SH-SY5Y (cell line): ENCODE measurements at regions not wholly inside any gene's neighbourhood (a gene's known extent, or its start where the extent isn't known, plus 50 kb on each side); places are given as distances from the start of the nearest gene placed in this dataset.

ENCODE experiments used
- GATA2 ChIP-seq: IDR thresholded peaks from 2 replicates; pipeline ENCODE4 v1.6.1; 2011; ENCODE audit warnings: mild to moderate bottlenecking, low read depth, low read length
- GATA3 ChIP-seq: IDR thresholded peaks from 2 replicates; pipeline ENCODE4 v1.6.1; 2011; ENCODE audit warnings: low read depth, mild to moderate bottlenecking, low read length, moderate library complexity

DNA sequence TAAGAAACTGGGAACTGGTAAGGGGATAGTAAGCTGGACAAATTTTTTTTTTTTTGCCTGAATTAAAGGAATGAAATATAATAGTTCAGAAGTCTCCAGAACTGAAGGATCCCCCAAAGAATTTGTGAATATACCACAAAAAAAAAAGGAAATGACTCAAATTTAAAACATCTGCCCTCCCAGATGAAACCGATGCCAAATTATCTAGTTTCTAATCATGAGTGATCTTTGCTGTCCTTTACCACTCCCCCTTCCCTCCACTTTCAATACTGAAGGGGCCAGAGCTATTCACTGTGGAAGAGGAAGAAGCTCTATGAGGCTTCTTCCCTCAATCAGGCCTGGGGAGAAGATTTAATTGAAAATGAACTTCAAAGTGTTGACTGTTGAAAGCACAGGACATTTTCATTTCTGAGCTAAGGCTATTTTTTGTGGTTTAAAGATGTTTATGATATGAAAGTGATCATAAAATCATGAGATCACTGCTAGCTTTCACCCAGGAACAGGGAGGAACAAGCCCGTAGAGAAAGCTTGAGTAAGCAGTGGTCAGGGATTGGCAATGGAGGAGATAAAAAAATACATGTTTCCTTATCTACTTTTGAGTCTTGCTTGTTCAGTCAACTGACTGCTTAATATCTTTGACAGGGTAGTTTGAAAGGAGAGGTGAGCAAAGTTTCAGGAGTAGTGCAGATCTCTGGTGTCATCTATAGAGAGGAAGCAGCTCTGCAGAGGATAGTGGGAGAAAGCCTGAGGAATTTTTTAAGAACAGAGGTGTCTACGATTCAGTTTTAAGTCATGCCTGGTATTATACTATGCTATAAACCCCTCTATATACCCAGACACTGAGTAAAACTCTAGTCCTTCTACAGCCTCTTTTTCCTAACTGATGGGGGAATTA is 409.5 kb upstream of the FIGN start:
- TF ChIP-seq GATA2 = no peak
- no peak for TF ChIP-seq GATA3
